NCI-H2171 (cell line): ENCODE measurements at regions not wholly inside any gene's neighbourhood (a gene's known extent, or its start where the extent isn't known, plus 50 kb on each side); places are given as distances from the start of the nearest gene placed in this dataset.
A peak's percentile ranks its signal among the peaks of the same experiment; 100 is the strongest.

ENCODE experiments used
- DNase-seq: peaks from one replicate; lab custom pipeline; 2025; lab: John Stamatoyannopoulos, UW

- DNase-seq = peak; percentile 66
Observed at GRCh38 chr14:104387022-104388010, 192.2 kb upstream of the C14orf180 start.

DNA sequence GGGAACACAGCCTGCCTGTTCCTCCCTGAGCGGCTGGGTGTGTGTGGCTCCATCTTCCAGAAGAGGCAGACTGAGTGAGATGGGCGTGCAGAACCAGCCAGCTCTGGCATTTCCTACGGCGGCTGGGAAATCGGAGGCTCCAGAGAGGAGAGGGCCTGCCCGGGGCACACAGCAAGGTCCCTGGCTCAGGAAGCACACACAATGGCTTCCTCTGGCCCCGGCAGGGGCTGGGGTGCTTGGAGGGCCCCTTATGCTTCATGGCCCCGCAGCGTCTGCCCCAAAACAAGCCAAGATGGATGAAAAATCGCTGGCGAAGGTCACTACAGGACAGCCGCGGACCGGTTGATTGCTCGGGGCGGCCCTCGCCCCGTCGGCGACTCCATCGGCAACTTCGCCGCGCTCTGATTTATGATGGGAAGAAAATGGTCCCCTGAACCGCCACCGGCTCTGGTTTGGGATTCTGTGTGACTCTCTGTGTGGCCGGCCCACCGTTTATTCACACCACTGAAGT, 191.5 kb upstream of the C14orf180 start:
- no peak for DNase-seq

DNA sequence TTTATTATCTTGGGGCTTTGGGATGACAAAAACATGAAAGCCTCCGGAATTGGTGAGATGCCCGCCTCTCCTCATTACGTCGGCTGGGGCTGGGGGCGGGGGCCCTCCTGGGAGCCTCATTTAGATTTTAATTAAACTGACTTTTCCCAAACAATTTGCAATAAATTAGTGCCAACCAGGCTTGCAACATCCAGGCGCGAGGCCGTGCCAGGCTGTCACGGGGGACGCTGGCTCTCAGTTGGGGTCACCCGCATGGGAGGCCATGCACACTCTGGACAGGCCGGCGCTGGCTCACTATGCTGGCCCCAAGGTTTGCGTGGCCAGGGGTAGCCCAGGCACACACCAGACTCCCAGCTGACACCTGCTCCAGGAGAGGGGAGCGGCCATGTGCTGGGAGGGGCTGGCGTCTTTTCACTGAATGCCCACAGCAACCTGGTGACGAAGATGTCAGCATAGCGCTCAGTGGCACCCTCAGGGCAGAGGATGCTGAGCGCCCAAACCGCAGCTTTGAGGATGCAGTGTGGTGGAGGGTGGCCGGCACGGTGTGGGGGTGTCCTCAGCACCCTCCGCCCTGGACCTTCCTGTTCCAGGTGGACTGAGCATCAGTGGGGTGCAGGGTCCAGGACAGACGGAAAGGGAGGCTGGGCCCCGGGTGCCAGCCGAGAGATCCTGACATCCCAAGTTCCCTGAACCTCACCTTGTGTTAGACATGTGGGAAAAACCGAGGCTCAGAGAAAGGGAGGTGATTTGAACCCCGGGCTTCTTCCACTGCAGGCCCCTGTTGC, 190.8 kb upstream of the C14orf180 start:
- no peak for DNase-seq

DNA sequence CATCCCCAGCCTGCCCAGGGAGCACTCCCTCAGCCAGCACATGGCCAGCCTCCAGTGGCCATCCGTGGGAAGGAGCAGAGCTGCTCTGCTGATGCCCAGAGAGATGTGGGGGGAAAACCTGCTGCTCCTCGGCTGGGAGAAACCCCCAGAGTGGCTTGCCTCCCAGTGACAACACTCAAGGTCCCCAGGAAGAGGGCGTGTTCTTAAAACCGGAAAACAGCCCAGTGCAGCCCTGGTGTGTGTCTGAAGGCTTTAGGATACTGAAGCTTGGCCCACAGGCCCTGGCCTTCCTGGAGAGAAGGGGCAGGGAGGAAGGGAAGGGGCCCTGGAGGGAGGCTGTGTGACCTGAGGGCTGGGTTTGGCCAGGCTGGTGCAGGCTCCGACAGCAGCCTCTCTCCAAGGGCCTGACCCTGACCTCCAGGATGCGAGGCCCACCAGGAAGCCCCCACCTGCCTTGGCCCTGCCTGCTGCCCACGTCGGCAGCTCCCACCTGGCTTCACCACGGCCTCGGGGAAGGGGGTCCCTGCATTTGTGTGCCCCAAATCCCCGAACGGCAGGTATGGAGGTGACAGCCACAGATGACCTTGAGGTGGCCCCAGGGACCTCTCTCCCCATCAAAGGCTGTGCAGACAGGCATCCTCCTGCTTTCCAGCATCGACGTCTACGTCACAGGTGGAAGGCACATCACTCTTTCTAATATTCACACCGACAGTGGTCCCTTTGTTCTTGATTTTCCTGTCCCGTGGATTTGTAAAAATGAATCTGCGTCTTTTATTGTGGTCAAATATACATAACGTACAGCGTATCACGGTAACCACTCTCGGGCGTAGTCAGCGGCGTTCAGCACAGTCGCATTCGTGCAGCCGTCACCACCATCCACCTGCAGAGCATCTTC, 190.0 kb upstream of the C14orf180 start:
- DNase-seq = no peak

GRCh38 chr14:104390221-104390931, 189.2 kb upstream of the C14orf180 start:
- DNase-seq = no peak

GRCh38 chr14:104390941-104391901, 188.3 kb upstream of the C14orf180 start:
- peak; percentile 70 for DNase-seq

DNA sequence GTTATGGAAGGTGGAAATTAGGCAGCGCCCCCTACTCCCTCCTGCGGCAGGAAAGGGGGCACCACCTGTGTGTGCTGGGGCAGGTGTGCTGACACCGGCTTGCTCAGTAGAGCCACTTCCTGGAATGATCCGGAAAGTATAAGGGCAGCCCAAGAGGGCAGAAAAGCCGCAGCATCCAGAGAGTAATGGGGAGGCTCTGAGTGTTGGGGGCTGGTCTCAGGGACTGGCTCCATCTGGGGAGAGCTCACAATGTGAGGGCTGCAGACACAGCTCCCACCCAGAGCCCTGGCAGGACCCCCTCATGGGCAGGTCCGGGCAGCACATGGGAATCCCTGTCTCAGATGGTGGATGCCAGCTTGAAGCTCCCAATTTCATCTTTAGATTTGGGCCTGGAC, 187.6 kb upstream of the C14orf180 start:
- DNase-seq = no peak

- DNase-seq = no peak
Observed at GRCh38 chr14:104392396-104393198, 187.0 kb upstream of the C14orf180 start.

DNA sequence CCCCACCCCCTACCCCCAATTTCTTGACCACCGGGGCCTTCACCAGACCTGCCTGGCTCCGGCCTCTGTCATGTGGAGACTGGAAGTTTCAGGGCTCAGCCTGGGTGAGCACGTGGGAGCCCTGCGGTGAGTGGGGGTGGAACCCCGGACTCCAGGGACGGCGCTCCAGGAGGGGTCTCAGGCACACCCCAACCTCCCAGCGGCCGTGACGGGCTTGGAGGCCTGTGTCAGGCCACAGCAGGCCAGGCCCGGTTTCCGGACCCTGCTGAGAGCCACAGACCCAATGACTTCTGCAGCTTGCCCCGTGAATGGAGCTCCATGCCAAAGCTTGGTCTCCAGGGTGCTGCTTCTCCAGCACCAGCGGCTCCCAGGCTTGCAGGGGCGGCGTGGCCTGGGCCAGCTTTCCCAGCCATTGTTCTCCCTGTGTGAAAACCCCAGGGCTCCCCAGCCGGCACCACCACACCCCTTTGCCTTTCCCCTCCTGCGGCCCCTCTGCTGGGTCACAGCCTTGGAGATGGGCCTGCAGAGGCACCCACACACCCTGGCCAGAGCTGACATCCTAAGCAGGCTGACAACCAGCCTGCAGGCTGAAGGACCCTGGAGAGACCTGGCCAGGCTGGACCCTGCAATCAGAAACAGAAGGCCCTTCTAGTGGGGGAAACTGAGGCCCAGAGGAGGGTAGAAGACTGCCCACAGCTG, 186.2 kb upstream of the C14orf180 start:
- no peak for DNase-seq

GRCh38 chr14:104393898-104394381, 185.6 kb upstream of the C14orf180 start:
- DNase-seq = peak; percentile 32

DNA sequence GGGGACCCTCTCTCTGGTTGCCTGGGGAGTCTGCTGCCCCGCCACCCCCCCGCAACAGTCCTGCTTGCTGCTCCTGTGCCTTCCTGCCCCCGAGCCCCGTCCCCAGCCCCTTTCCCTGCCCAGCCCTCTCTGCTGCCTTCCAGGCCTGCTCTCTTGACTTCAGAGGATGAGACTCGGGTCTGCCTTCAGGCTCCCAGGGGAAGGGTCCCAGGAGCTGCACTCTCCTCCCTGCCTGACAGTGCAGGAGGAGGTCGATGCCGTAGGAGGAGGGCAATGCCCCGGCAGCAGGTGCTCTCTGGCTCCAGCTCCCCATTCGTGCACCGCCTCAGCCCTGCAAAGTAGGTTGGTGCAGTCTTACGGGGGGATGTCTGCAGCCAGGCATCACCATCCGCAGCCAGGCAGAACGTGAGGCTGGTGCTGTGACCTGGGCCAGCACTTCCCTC, 185.1 kb upstream of the C14orf180 start:
- DNase-seq = no peak

GRCh38 chr14:104395276-104395675, 184.3 kb upstream of the C14orf180 start:
- no peak for DNase-seq

GRCh38 chr14:104395941-104396681, 183.5 kb upstream of the C14orf180 start:
- no peak for DNase-seq

DNA sequence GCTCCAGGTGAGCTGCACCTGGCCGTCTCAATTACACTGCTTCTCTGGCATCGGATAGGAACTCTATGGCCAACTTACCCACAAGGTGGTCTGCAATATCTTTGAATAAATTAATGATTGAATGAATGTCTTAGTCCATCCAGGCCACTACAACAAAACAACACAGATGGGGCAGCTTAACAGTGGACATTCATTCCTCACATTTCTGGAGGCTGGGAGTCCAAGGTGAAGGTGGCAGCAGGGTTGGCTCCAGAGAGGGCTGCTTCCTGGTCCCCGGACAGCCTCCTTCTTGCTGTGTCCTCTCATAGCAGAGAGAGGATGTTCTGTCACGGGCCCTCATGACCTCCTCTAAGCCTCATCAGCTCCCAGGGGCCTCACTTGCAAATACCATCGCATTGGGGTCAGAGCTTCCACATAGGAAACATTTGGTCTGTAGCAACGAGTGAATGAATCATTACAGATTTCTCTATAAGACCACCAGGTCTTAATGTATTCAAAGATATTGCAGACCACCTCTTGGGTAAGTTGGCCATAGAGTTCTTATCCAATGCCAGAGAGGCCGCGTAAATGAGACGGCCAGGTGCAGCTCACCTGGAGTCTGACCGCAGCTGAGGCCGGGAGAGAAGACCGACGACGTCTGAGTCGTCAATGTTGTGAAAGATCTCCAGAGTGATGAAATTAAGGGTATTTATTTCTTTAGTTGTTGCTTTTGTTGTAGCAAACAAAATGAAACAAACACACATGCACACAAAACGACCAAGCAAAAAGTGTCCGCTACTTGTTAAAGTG, 182.7 kb upstream of the C14orf180 start:
- DNase-seq = no peak

DNA sequence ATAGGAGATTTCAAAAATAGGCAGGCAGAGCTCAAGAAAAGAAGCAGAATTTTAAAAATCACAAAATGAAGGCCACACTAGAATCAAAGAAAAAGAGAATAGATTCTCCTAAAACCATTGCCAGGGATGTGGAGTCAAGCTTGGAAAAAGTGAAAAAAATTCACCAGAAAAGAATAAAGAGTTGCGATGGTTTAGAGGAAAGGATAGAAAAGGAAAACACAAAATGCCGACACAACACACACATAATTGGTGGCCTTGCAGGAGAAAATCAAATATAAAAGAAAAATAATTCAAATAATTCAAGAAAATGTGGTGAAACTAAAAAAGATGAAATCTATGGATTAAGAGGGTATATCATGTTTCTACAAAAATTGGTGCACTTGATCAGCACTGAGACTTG, 181.6 kb upstream of the C14orf180 start:
- no peak for DNase-seq

- DNase-seq = no peak
Observed at GRCh38 chr14:104398656-104399055, 180.9 kb upstream of the C14orf180 start.
